Fibroblast of lung (primary cell): ENCODE measurements at regions not wholly inside any gene's neighbourhood (a gene's known extent, or its start where the extent isn't known, plus 50 kb on each side); places are given as distances from the start of the nearest gene placed in this dataset.

Source experiments
- DNase-seq, 2 donors: peaks; one replicate each; pipeline versions ENCODE4 v3.0.0 to v3.0.0-alpha.2; 2010; ENCODE audit warnings: low read depth in 2 of 2
- H2AFZ ChIP-seq: 2 replicates; pipeline ENCODE4 v1.5.1; 2012; ENCODE audit warnings: low read length, control low read depth, inconsistent platforms
- H3K27ac ChIP-seq: 2 replicates; pipeline ENCODE4 v1.5.1; 2011; ENCODE audit warnings: low read length, control low read depth; ENCODE audit not compliant: insufficient read depth
- H3K27me3 ChIP-seq: 2 replicates; pipeline ENCODE4 v1.5.1; 2011; ENCODE audit warnings: mild to moderate bottlenecking, low read length; ENCODE audit not compliant: control insufficient read depth, insufficient read depth
- H3K36me3 ChIP-seq: 2 replicates; pipeline ENCODE4 v1.5.1; 2011; ENCODE audit warnings: low read length; ENCODE audit not compliant: control insufficient read depth, insufficient read depth
- H3K4me1 ChIP-seq: 2 replicates; pipeline ENCODE4 v1.5.1; 2011; ENCODE audit warnings: low read length; ENCODE audit not compliant: control insufficient read depth, insufficient read depth; ENCODE audit errors: extremely low read depth
- H3K4me2 ChIP-seq: 2 replicates; pipeline ENCODE4 v1.5.1; 2011; ENCODE audit warnings: low read length, control low read depth; ENCODE audit not compliant: insufficient read depth; ENCODE audit errors: extremely low read depth
- H3K4me3 ChIP-seq, 4 experiments: fragments of 200-600 bp in 1 of 4; sonication (generic) in 1 of 4; replicated peaks in 1 of 4; 2 replicates each; pipeline ENCODE4 v1.5.1; 2011 to 2016; ENCODE audit warnings: low read length in 4 of 4, low read depth in 3 of 4, mild to moderate bottlenecking in 3 of 4, control low read depth in 2 of 4, inconsistent platforms in 1 of 4, mixed read lengths in 1 of 4; ENCODE audit not compliant: insufficient read depth in 1 of 4; ENCODE audit errors: control extremely low read depth in 1 of 4
- H3K79me2 ChIP-seq: 2 replicates; pipeline ENCODE4 v1.5.1; 2012; ENCODE audit warnings: mild to moderate bottlenecking, low read length, inconsistent platforms; ENCODE audit not compliant: control insufficient read depth, insufficient read depth
- H3K9ac ChIP-seq: 2 replicates; pipeline ENCODE4 v1.5.1; 2011; ENCODE audit warnings: mild to moderate bottlenecking, low read length, control low read depth; ENCODE audit not compliant: insufficient read depth
- H3K9me3 ChIP-seq: 2 replicates; pipeline ENCODE4 v1.5.1; 2012; ENCODE audit warnings: low read depth, low read length; ENCODE audit not compliant: control insufficient read depth, insufficient read depth
- H4K20me1 ChIP-seq: 2 replicates; pipeline ENCODE4 v1.5.1; 2011; ENCODE audit warnings: low read length; ENCODE audit not compliant: control insufficient read depth, insufficient read depth; ENCODE audit errors: extremely low read depth
- EZH2 ChIP-seq: IDR thresholded peaks from 2 replicates; pipeline ENCODE4 v1.5.1; 2012; ENCODE audit warnings: low read length, control low read depth, mild to moderate bottlenecking; ENCODE audit errors: missing control alignments
- TF ChIP-seq, protein P1 (sequence below), 2 donors: IDR thresholded peaks in 1 of 2; conservative IDR thresholded peaks in 1 of 2; 1 replicate in 1 of 2; 2 replicates in 1 of 2; pipeline ENCODE4 v1.5.1; 2011 to 2012; ENCODE audit warnings: low read length in 2 of 2, control low read depth in 1 of 2, inconsistent platforms in 1 of 2, low read depth in 1 of 2, mild to moderate bottlenecking in 1 of 2

DNA sequence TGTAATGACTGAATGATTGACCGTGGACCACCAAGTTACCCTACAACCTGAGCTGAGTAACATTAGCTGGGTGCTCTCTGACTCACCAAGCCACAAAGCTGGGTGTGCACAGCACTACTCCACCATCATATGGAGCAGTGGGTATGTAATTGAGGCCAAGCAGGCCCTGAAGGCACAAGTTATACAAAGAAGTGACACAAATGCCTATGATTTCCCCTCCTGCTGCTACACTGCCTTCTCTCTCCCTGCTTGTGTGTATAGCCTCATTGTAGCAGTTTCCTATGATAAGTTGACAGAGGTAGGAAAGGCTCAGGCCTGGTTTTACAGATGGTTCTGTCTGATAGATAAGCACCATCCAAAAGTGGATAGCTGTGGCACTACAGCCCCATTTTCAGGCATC is 1327.2 kb upstream of the DDX18 start:
- no peaks in the 10 kb centered on the region for H4K20me1 ChIP-seq
- no peak overlapping the region for H3K4me2 ChIP-seq
- H3K4me1 ChIP-seq, result no peaks in the 10 kb centered on the region
- H3K27me3 ChIP-seq, result no peaks in the 10 kb centered on the region
- no peak overlapping the region for H3K9ac ChIP-seq
- no peak overlapping the region for H3K27ac ChIP-seq
- DNase-seq, result no peak
- H3K79me2 ChIP-seq, result no peaks in the 10 kb centered on the region
- H2AFZ ChIP-seq, result no peak overlapping the region
- H3K36me3 ChIP-seq, result no peaks in the 10 kb centered on the region
- TF ChIP-seq, protein P1, sequence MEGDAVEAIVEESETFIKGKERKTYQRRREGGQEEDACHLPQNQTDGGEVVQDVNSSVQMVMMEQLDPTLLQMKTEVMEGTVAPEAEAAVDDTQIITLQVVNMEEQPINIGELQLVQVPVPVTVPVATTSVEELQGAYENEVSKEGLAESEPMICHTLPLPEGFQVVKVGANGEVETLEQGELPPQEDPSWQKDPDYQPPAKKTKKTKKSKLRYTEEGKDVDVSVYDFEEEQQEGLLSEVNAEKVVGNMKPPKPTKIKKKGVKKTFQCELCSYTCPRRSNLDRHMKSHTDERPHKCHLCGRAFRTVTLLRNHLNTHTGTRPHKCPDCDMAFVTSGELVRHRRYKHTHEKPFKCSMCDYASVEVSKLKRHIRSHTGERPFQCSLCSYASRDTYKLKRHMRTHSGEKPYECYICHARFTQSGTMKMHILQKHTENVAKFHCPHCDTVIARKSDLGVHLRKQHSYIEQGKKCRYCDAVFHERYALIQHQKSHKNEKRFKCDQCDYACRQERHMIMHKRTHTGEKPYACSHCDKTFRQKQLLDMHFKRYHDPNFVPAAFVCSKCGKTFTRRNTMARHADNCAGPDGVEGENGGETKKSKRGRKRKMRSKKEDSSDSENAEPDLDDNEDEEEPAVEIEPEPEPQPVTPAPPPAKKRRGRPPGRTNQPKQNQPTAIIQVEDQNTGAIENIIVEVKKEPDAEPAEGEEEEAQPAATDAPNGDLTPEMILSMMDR (conservative IDR thresholded peaks at IDR 0.05 in 1 of 2, IDR thresholded peaks at IDR 0.05 in 1 of 2; ENCODE audit: low read depth in 1 of 2, low read length in 2 of 2), result no peak
- TF ChIP-seq EZH2, result no peak
- H3K9me3 ChIP-seq, result no peaks in the 10 kb centered on the region
- H3K4me3 ChIP-seq, result no peak overlapping the region

DNA sequence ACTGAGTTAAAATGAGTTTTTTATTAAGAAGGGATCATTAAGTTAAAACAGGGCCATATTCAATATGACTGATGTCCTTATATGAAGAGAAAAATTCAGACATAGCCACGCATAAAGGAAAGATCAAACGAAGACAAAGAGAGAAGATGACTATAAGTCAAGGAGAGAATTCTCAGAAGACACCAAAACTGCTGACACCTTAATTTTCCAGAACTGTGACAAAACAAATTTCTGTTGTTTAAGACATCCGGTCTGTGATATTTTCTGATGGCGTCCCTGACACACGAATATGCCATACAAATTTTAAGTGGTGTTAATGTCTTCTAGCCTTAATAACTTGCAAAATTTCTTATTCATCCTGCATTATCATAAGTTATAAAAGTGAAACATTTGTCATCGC is 1325.2 kb upstream of the DDX18 start:
- no peaks in the 10 kb centered on the region for H3K79me2 ChIP-seq
- no peaks in the 10 kb centered on the region for H3K27me3 ChIP-seq
- TF ChIP-seq, protein P1 (conservative IDR thresholded peaks at IDR 0.05 in 1 of 2, IDR thresholded peaks at IDR 0.05 in 1 of 2; ENCODE audit: low read depth in 1 of 2, low read length in 2 of 2), result no peak
- no peak for TF ChIP-seq EZH2
- H3K4me3 ChIP-seq, result no peak overlapping the region
- H3K9me3 ChIP-seq, result no peaks in the 10 kb centered on the region
- H3K4me2 ChIP-seq, result no peak overlapping the region
- no peak overlapping the region for H3K27ac ChIP-seq
- H3K36me3 ChIP-seq, result no peaks in the 10 kb centered on the region
- no peak overlapping the region for H2AFZ ChIP-seq
- no peak overlapping the region for H3K9ac ChIP-seq
- H3K4me1 ChIP-seq, result no peaks in the 10 kb centered on the region
- no peaks in the 10 kb centered on the region for H4K20me1 ChIP-seq
- DNase-seq, result no peak

DNA sequence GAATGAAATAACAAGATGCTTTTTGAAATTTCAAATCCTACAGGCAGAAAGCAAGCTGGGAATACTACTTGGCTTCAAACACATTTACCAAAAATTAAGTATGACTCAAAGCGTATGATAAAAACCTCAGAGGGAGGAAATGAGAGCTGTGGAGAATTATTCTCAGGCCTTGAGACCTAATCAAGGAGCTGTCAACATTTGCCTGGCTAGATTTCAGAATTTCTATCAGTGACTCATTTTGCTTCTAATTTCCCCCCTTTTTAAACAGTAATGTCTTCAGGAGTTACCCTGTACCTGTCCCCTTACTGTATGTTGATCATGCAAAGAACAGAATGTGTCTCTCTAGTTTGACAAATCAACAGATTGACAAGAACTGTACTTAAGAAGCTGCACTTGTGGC is 1324.5 kb upstream of the DDX18 start:
- TF ChIP-seq EZH2, result no peak
- TF ChIP-seq, protein P1 (conservative IDR thresholded peaks at IDR 0.05 in 1 of 2, IDR thresholded peaks at IDR 0.05 in 1 of 2; ENCODE audit: low read depth in 1 of 2, low read length in 2 of 2), result no peak
- no peaks in the 10 kb centered on the region for H3K9me3 ChIP-seq
- no peaks in the 10 kb centered on the region for H4K20me1 ChIP-seq
- no peaks in the 10 kb centered on the region for H3K79me2 ChIP-seq
- peak in 1 of 2 donors; percentile 33 for DNase-seq
- no peak overlapping the region for H3K4me2 ChIP-seq
- H2AFZ ChIP-seq, result no peak overlapping the region
- no peaks in the 10 kb centered on the region for H3K36me3 ChIP-seq
- no peaks in the 10 kb centered on the region for H3K27me3 ChIP-seq
- no peak overlapping the region for H3K9ac ChIP-seq
- no peaks in the 10 kb centered on the region for H3K4me1 ChIP-seq
- H3K27ac ChIP-seq, result no peak overlapping the region
- H3K4me3 ChIP-seq, result no peak overlapping the region
